Activated B cell treated with CpG ODN at 0.5 μM for 24 hours (primary cell): ENCODE measurements at regions not wholly inside any gene's neighbourhood (a gene's known extent, or its start where the extent isn't known, plus 50 kb on each side); places are given as distances from the start of the nearest gene placed in this dataset.

Experiments
- ATAC-seq: fragments of 200-7000 bp; cut with Tn5 transposase; one replicate; pipeline ENCODE4 v1.10.0; 2021; ENCODE audit warnings: low read depth, mild to moderate bottlenecking, moderate library complexity
- CTCF ChIA-PET: fragments of 350-600 bp; sonication (Branson Sonifier 250); formaldehyde crosslinking; loops from one replicate; lab custom pipeline; 2021; ENCODE audit warnings: antibody characterized with exemption; lab: Charles Lee
- POLR2A ChIA-PET: fragments of 350-600 bp; sonication (Branson Sonifier 250); formaldehyde crosslinking; loops from one replicate; lab custom pipeline; 2021; ENCODE audit warnings: antibody characterized with exemption; lab: Charles Lee
- DNase-seq: peaks from one replicate; pipeline ENCODE4 v3.0.0; 2022
- H3K27ac Mint-ChIP-seq: one replicate; pipeline ENCODE4 v1.8.0; 2020; ENCODE audit warnings: mixed read lengths
- H3K27me3 Mint-ChIP-seq: one replicate; pipeline ENCODE4 v1.8.0; 2021; ENCODE audit warnings: mixed read lengths
- H3K36me3 Mint-ChIP-seq: one replicate; pipeline ENCODE4 v1.8.0; 2021; ENCODE audit warnings: low read depth, mixed read lengths
- H3K4me1 Mint-ChIP-seq: one replicate; pipeline ENCODE4 v1.8.0; 2021; ENCODE audit warnings: mixed read lengths
- H3K4me3 Mint-ChIP-seq: one replicate; pipeline ENCODE4 v1.8.0; 2020; ENCODE audit warnings: mild to moderate bottlenecking, mixed read lengths
- H3K9me3 Mint-ChIP-seq: one replicate; pipeline ENCODE4 v1.8.0; 2020; ENCODE audit warnings: mixed read lengths
- intact Hi-C: fragments of 100-400 bp; cut with micrococcal nuclease; formaldehyde crosslinking; loops from one replicate; pipeline ENCODE4 v1.15.1; 2024
- TF ChIP-seq, protein P1 (sequence below): fragments of 200-600 bp; IDR thresholded peaks from one replicate; pipeline ENCODE4 v1.8.0; 2022; ENCODE audit warnings: antibody characterized with exemption, mild to moderate bottlenecking

DNA sequence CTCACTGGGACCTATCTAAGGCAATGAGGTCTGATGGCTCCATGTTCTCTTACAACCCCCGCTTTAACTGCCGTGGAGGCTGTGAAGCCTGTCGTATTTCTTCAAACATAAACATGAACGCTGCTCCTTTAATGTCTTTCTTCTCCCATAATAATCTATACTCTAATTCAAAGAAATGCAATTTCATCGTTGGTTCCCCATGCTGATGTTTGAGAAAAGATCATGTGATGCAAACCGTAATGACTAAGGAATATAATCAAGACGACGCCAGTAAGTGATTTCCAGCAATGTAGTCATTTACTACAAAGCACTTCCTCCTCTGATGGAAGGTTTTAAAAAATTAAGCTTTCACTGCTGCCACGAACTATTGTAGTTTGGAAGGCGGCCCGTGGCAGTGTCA is 102.6 kb upstream of the NEBL start:
- ATAC-seq (no peak), DNase-seq (no peak)
- Mint-ChIP-seq H3K27me3 (no peaks in the 10 kb centered on the region), H3K4me1 (no peaks in the 10 kb centered on the region), H3K9me3 (no peaks in the 10 kb centered on the region), H3K4me3 (no peak overlapping the region), H3K36me3 (no peaks in the 10 kb centered on the region), H3K27ac (no peak overlapping the region)
- TF ChIP-seq, protein P1, sequence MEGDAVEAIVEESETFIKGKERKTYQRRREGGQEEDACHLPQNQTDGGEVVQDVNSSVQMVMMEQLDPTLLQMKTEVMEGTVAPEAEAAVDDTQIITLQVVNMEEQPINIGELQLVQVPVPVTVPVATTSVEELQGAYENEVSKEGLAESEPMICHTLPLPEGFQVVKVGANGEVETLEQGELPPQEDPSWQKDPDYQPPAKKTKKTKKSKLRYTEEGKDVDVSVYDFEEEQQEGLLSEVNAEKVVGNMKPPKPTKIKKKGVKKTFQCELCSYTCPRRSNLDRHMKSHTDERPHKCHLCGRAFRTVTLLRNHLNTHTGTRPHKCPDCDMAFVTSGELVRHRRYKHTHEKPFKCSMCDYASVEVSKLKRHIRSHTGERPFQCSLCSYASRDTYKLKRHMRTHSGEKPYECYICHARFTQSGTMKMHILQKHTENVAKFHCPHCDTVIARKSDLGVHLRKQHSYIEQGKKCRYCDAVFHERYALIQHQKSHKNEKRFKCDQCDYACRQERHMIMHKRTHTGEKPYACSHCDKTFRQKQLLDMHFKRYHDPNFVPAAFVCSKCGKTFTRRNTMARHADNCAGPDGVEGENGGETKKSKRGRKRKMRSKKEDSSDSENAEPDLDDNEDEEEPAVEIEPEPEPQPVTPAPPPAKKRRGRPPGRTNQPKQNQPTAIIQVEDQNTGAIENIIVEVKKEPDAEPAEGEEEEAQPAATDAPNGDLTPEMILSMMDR, result no peak
- CTCF ChIA-PET, result no interaction called here
- POLR2A ChIA-PET, result no interaction called here
- intact Hi-C loops, result no loop called here

DNA sequence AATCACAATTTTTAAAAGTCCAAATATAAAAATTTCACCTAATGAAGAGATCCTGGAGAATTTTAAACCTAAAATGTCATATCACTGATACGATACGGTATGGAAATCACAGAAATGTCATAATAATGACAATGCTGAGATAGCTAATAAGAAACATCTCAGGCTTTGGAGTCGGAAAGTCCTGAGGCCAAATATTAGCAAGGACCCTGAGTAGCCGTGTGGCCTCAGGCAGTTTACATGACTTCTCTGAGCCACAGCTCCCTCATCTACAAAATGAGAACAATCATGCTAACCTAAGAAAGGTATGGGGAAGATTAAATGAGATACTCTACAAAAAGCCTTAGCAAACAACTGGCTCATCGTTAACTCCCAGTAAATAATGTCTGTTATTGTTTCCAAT is 100.9 kb upstream of the NEBL start:
- H3K4me1 Mint-ChIP-seq, result no peaks in the 10 kb centered on the region
- TF ChIP-seq, protein P1, result no peak
- intact Hi-C loops, result no loop called here
- no peaks in the 10 kb centered on the region for H3K9me3 Mint-ChIP-seq
- ATAC-seq (no peak), DNase-seq (no peak)
- POLR2A ChIA-PET, result no interaction called here
- peaks cover 8% of the 10 kb centered on the region for H3K27me3 Mint-ChIP-seq
- no peak overlapping the region for H3K27ac Mint-ChIP-seq
- no peaks in the 10 kb centered on the region for H3K36me3 Mint-ChIP-seq
- H3K4me3 Mint-ChIP-seq, result no peak overlapping the region
- CTCF ChIA-PET, result no interaction called here

DNA sequence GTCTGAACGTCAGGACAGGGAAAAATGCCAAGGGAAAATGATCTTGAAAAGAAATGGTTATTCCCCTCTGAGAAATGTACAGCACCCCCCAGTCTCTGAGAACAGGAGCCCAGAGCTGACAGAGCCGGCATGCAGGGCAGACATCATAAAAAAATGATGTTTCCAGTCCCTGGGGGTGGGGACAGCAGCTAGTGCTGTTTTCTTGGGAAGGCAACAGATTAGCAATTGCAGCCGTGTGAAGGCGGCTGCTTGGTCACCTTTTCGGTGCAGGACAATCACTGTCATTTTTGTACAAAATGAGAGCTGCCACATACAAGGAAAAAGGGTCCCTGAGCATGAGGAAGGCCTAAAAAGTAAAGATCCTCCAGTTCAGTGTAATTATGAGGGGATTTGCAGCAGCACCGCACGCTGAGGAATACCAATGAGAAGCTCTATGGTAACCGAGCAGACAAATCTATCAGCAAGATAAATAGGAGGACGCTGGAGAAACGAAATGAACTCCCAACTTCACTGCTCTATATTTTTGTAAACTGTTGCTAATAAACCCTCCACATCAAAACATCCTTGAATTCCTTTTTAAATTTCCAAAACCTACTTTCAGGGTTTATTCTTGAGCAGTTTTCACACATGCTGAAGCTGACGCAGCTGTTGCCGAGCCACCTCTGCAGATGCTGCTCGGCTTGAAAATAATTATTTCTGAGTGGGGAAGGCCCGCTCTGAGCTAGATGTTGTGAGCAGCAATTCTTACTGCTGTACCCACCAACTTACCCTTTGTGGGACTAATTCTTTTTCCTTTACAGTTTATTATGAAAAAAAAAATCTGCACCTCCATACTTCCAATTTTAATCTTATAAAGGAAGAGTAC is 98.2 kb upstream of the NEBL start:
- intact Hi-C loops, result no loop called here

DNA sequence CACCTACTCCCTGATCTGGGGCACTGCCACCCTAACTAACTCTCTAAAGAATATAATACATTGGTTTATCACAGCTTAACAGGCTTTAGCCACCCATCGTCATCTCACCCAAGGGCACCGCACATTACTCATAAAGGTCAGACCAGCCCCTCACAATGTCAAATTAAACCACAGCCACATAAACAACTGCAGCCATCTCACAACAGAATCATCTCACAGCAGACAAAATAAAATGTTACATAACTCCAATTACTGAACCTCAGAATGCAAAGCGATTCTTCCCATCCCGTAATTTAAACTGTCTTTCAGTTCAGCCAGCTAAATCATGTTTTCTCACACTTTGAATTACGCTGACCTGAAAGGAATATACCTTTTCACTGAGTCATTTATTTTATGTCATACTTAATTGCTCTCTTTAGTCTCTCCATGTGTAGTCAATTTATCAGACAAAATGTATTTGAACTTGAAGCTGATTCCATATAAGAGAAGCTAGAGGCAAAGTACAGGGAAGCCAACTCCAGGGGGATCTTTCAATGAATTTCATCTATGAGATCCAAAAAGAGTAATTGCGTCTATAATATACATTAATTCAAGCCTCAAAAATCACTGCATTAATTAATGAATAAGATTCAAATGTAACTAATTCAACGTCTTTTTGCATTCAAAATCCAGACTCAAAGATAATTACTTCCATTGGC is 96.9 kb upstream of the NEBL start:
- H3K4me1 Mint-ChIP-seq, result no peaks in the 10 kb centered on the region
- H3K27me3 Mint-ChIP-seq, result peaks cover 9% of the 10 kb centered on the region
- H3K36me3 Mint-ChIP-seq, result no peaks in the 10 kb centered on the region
- no peaks in the 10 kb centered on the region for H3K9me3 Mint-ChIP-seq
- intact Hi-C loops, result no loop called here
- CTCF ChIA-PET, result no interaction called here
- POLR2A ChIA-PET, result no interaction called here
- H3K27ac Mint-ChIP-seq, result no peak overlapping the region
- DNase-seq (no peak), ATAC-seq (no peak)
- H3K4me3 Mint-ChIP-seq, result no peak overlapping the region
- TF ChIP-seq, protein P1, result no peak

More for the DNA sequence above, 98.2 kb upstream of the NEBL start:
- POLR2A ChIA-PET, result no interaction called here
- H3K9me3 Mint-ChIP-seq, result no peaks in the 10 kb centered on the region
- DNase-seq (no peak), ATAC-seq (no peak)
- no peak overlapping the region for H3K4me3 Mint-ChIP-seq
- H3K4me1 Mint-ChIP-seq, result no peaks in the 10 kb centered on the region
- peaks cover 9% of the 10 kb centered on the region for H3K27me3 Mint-ChIP-seq
- TF ChIP-seq, protein P1, result no peak
- CTCF ChIA-PET, result no interaction called here
- H3K36me3 Mint-ChIP-seq, result no peaks in the 10 kb centered on the region
- H3K27ac Mint-ChIP-seq, result no peak overlapping the region

DNA sequence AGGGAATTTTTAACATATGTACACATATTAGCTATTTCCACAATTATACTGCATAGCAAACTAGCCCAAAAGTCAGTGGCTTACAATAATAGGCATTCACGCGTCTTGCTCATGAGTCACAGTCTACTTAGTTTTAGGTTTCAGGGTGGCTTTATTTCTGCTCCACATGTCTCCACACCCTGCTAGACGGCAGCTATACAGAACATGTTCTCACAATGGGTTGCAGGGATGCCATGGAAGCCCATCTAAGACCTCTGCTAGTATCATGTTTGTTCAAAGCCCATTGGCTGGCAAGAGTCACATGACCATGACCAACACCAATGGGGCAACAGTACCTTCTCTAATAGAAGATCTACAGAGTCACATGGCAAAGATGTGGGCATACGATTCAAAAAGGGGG is 96.3 kb upstream of the NEBL start:
- H3K9me3 Mint-ChIP-seq, result no peaks in the 10 kb centered on the region
- ChIA-PET CTCF (no interaction called here), POLR2A (no interaction called here)
- peaks cover 10% of the 10 kb centered on the region for H3K27me3 Mint-ChIP-seq
- no peak for ATAC-seq
- no peaks in the 10 kb centered on the region for H3K4me1 Mint-ChIP-seq
- H3K4me3 Mint-ChIP-seq, result no peak overlapping the region
- no peak for DNase-seq
- H3K36me3 Mint-ChIP-seq, result no peaks in the 10 kb centered on the region
- intact Hi-C loops, result no loop called here
- H3K27ac Mint-ChIP-seq, result no peak overlapping the region
- TF ChIP-seq, protein P1, result no peak
